C4-2B (cell line): ENCODE measurements at regions not wholly inside any gene's neighbourhood (a gene's known extent, or its start where the extent isn't known, plus 50 kb on each side); places are given as distances from the start of the nearest gene placed in this dataset.

Experiments
- ZFX ChIP-seq: fragments of 450-650 bp; IDR thresholded peaks from 2 replicates; pipeline ENCODE4 v1.6.1; 2017
- TF ChIP-seq, protein P1 (sequence below): fragments of 450-650 bp; conservative IDR thresholded peaks from 2 replicates; pipeline ENCODE4 v1.5.1; 2017; ENCODE audit warnings: mild to moderate bottlenecking

GRCh38 chr3:87801409-87801808 lies 257.4 kb downstream of the CGGBP1 start:
- TF ChIP-seq, protein P1, sequence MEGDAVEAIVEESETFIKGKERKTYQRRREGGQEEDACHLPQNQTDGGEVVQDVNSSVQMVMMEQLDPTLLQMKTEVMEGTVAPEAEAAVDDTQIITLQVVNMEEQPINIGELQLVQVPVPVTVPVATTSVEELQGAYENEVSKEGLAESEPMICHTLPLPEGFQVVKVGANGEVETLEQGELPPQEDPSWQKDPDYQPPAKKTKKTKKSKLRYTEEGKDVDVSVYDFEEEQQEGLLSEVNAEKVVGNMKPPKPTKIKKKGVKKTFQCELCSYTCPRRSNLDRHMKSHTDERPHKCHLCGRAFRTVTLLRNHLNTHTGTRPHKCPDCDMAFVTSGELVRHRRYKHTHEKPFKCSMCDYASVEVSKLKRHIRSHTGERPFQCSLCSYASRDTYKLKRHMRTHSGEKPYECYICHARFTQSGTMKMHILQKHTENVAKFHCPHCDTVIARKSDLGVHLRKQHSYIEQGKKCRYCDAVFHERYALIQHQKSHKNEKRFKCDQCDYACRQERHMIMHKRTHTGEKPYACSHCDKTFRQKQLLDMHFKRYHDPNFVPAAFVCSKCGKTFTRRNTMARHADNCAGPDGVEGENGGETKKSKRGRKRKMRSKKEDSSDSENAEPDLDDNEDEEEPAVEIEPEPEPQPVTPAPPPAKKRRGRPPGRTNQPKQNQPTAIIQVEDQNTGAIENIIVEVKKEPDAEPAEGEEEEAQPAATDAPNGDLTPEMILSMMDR = no peak
- no peak for TF ChIP-seq ZFX
